ENCODE measurements at regions not wholly inside any gene's neighbourhood (a gene's known extent, or its start where the extent isn't known, plus 50 kb on each side); places are given as distances from the start of the nearest gene placed in this dataset.

- ATAC-seq (no peak), DNase-seq (no peak)
- Histone ChIP-seq H3K27me3 (ENCODE audit: insufficient read depth in 3 of 3, low read length in 2 of 3) (peaks cover 0 to 1% (median 0%) of the 10 kb centered on the region in 3 donors), H3K4me3 (no peak overlapping the region), H3K4me1 (no peaks in the 10 kb centered on the region), H3K9me3 (no peaks in the 10 kb centered on the region), H3K36me3 (ENCODE audit: insufficient read depth in 1 of 2, low read depth in 1 of 2) (no peaks in the 10 kb centered on the region), H3K27ac (no peak overlapping the region)
- intact Hi-C loops (cut with DNase I), result no loop called here
- WGBS, 3 donors, result 72 to 88% (median 79%) methylated on average over 7 of the region's 7 CpGs
- no peak for TF ChIP-seq CTCF (IDR thresholded peaks at IDR 0.05)
These were observed 359.5 kb upstream of the MKI67 start for GRCh38 chr10:128485701-128486235.

- no peak for TF ChIP-seq CTCF (IDR thresholded peaks at IDR 0.05)
- intact Hi-C loops (cut with DNase I), result no loop called here
- Histone ChIP-seq H3K27me3 (ENCODE audit: insufficient read depth in 3 of 3, low read length in 2 of 3) (peaks cover 0 to 1% (median 0%) of the 10 kb centered on the region in 3 donors), H3K27ac (no peak overlapping the region), H3K36me3 (ENCODE audit: insufficient read depth in 1 of 2, low read depth in 1 of 2) (no peaks in the 10 kb centered on the region), H3K9me3 (no peaks in the 10 kb centered on the region), H3K4me1 (no peaks in the 10 kb centered on the region), H3K4me3 (no peak overlapping the region)
- WGBS, 3 donors, result 48 to 66% (median 51%) methylated on average over 16 of the region's 16 CpGs
- DNase-seq (no peak), ATAC-seq (no peak)
These were observed 361.3 kb upstream of the MKI67 start for GRCh38 chr10:128487517-128487916.

- H3K27ac ChIP-seq, result no peak overlapping the region
- H3K4me3 ChIP-seq, result no peak overlapping the region
- H3K4me1 ChIP-seq, result no peaks in the 10 kb centered on the region
- intact Hi-C loops (cut with DNase I), result no loop called here
- TF ChIP-seq CTCF (IDR thresholded peaks at IDR 0.05), result no peak
- WGBS, 3 donors, result 78 to 88% (median 81%) methylated on average over 13 of the region's 13 CpGs
- peaks cover 0 to 1% (median 0%) of the 10 kb centered on the region in 3 donors for H3K27me3 ChIP-seq (ENCODE audit: insufficient read depth in 3 of 3, low read length in 2 of 3)
- H3K36me3 ChIP-seq (ENCODE audit: insufficient read depth in 1 of 2, low read depth in 1 of 2), result no peaks in the 10 kb centered on the region
- no peak for ATAC-seq
- no peak for DNase-seq
- no peaks in the 10 kb centered on the region for H3K9me3 ChIP-seq
These were observed 363.4 kb upstream of the MKI67 start for GRCh38 chr10:128489324-128490247.

GRCh38 chr10:128491686-128492085 is 365.5 kb upstream of the MKI67 start:
- no peaks in the 10 kb centered on the region for H3K4me1 ChIP-seq
- 90 to 96% (median 91%) methylated on average over 5 of the region's 5 CpGs for WGBS, 3 donors
- no peak overlapping the region for H3K27ac ChIP-seq
- ATAC-seq, result no peak
- no peaks in the 10 kb centered on the region for H3K36me3 ChIP-seq (ENCODE audit: insufficient read depth in 1 of 2, low read depth in 1 of 2)
- DNase-seq, result no peak
- no peaks in the 10 kb centered on the region for H3K27me3 ChIP-seq (ENCODE audit: insufficient read depth in 3 of 3, low read length in 2 of 3)
- no peaks in the 10 kb centered on the region for H3K9me3 ChIP-seq
- no peak overlapping the region for H3K4me3 ChIP-seq
- no peak for TF ChIP-seq CTCF (IDR thresholded peaks at IDR 0.05)
- intact Hi-C loops (cut with DNase I), result no loop called here
